GM23248 (cell line): ENCODE measurements at regions not wholly inside any gene's neighbourhood (a gene's known extent, or its start where the extent isn't known, plus 50 kb on each side); places are given as distances from the start of the nearest gene placed in this dataset.
"Not testable (repeated sequence)": the region's sequence is repeated elsewhere in the genome, so short reads cannot be mapped to it uniquely, and the experiment has no call there.

Experiments used
- DNase-seq: peaks from one replicate; pipeline ENCODE4 v3.0.0-alpha.2; 2015
- H2AFZ ChIP-seq: fragments of 200-600 bp; sonication (generic); 2 replicates; pipeline ENCODE4 v1.6.1; 2016; ENCODE audit warnings: antibody characterized with exemption
- H3F3A ChIP-seq: fragments of 200-600 bp; sonication (generic); 2 replicates; pipeline ENCODE4 v1.6.1; 2016; ENCODE audit warnings: mild to moderate bottlenecking, antibody characterized with exemption, mixed run types; ENCODE audit not compliant: insufficient read depth
- H3K27ac ChIP-seq: fragments of 200-600 bp; sonication (generic); 2 replicates; pipeline ENCODE4 v1.5.1; 2016; ENCODE audit warnings: mild to moderate bottlenecking
- H3K27me3 ChIP-seq: fragments of 200-600 bp; sonication (generic); replicated peaks from 2 replicates; pipeline ENCODE4 v1.6.1; 2016; ENCODE audit warnings: mild to moderate bottlenecking; ENCODE audit not compliant: insufficient read depth
- H3K36me3 ChIP-seq: fragments of 200-600 bp; sonication (generic); 2 replicates; pipeline ENCODE4 v1.6.1; 2016; ENCODE audit warnings: low read depth, mild to moderate bottlenecking
- H3K4me1 ChIP-seq: fragments of 200-600 bp; sonication (generic); 2 replicates; pipeline ENCODE4 v1.6.1; 2016; ENCODE audit warnings: mild to moderate bottlenecking; ENCODE audit not compliant: insufficient read depth
- H3K4me2 ChIP-seq: fragments of 200-600 bp; sonication (generic); one replicate; pipeline ENCODE4 v1.6.1; 2016; ENCODE audit warnings: mild to moderate bottlenecking; ENCODE audit not compliant: unreplicated experiment
- H3K4me3 ChIP-seq: fragments of 200-600 bp; sonication (generic); 2 replicates; pipeline ENCODE4 v1.5.1; 2016; ENCODE audit warnings: mild to moderate bottlenecking
- H3K79me2 ChIP-seq: fragments of 200-600 bp; sonication (generic); 2 replicates; pipeline ENCODE4 v1.6.1; 2016; ENCODE audit warnings: mild to moderate bottlenecking; ENCODE audit not compliant: insufficient read depth
- H3K9ac ChIP-seq: fragments of 200-600 bp; sonication (generic); 2 replicates; pipeline ENCODE4 v1.6.1; 2016; ENCODE audit warnings: mild to moderate bottlenecking
- H3K9me2 ChIP-seq: fragments of 200-600 bp; sonication (generic); 2 replicates; pipeline ENCODE4 v1.6.1; 2016; ENCODE audit warnings: mixed run types, mild to moderate bottlenecking, moderate library complexity; ENCODE audit not compliant: insufficient read depth
- H3K9me3 ChIP-seq: fragments of 200-600 bp; sonication (generic); one replicate; pipeline ENCODE4 v1.6.1; 2017; ENCODE audit warnings: low read depth
- H4K20me1 ChIP-seq: fragments of 200-600 bp; sonication (generic); 2 replicates; pipeline ENCODE4 v1.6.0; 2016; ENCODE audit not compliant: insufficient read depth
- EZH2 ChIP-seq: fragments of 200-600 bp; sonication (generic); IDR thresholded peaks from 2 replicates; pipeline ENCODE4 v1.6.1; 2018; ENCODE audit warnings: antibody characterized with exemption, mild to moderate bottlenecking; ENCODE audit not compliant: insufficient read depth, poor library complexity, severe bottlenecking
- EZH2phosphoT487 ChIP-seq: fragments of 200-600 bp; sonication (generic); IDR thresholded peaks from 2 replicates; pipeline ENCODE4 v1.6.1; 2018; ENCODE audit warnings: antibody characterized with exemption, moderate library complexity, mild to moderate bottlenecking, low read depth; ENCODE audit not compliant: insufficient read depth
- WGBS, 2 experiments: methylation state at CpG; one replicate each; pipeline ENCODE4 v1.1.6; 2015 to 2017; ENCODE audit warnings: low lambda C conversion rate in 2 of 2, low coverage in 1 of 2; ENCODE audit errors: missing lambda C conversion rate in 2 of 2; 5-methylcytosine and 5-hydroxymethylcytosine counted together
- in situ Hi-C: fragments of 300-500 bp; cut with MboI; formaldehyde crosslinking; loops from 2 replicates; pipeline ENCODE4 v1.15.0; 2020

GRCh38 chr3:103866113-103866512 is 1431.3 kb downstream of the ZPLD1 start:
- Histone ChIP-seq H4K20me1 (no peaks in the 10 kb centered on the region), H2AFZ (no peak overlapping the region), H3K27me3 (no peaks in the 10 kb centered on the region), H3F3A (no peaks in the 10 kb centered on the region), H3K4me1 (no peaks in the 10 kb centered on the region), H3K9me2 (no peaks in the 10 kb centered on the region), H3K79me2 (no peaks in the 10 kb centered on the region), H3K9me3 (no peaks in the 10 kb centered on the region), H3K4me2 (no peak overlapping the region), H3K4me3 (no peak overlapping the region), H3K27ac (no peak overlapping the region), H3K36me3 (no peaks in the 10 kb centered on the region), H3K9ac (no peak overlapping the region)
- 43 to 58% methylated on average over 3 of the region's 3 CpGs for WGBS, 2 experiments
- no peak for DNase-seq
- in situ Hi-C loops: no loop called here
- TF ChIP-seq EZH2: no peak
- no peak for TF ChIP-seq EZH2phosphoT487

- Histone ChIP-seq H2AFZ (no peak overlapping the region), H3K36me3 (no peaks in the 10 kb centered on the region), H3K79me2 (no peaks in the 10 kb centered on the region), H3K9me3 (no peaks in the 10 kb centered on the region), H3K27ac (no peak overlapping the region), H4K20me1 (no peaks in the 10 kb centered on the region), H3K4me2 (no peak overlapping the region), H3K9me2 (no peaks in the 10 kb centered on the region), H3K4me1 (no peaks in the 10 kb centered on the region), H3F3A (no peaks in the 10 kb centered on the region), H3K4me3 (no peak overlapping the region), H3K9ac (no peak overlapping the region), H3K27me3 (no peaks in the 10 kb centered on the region)
- in situ Hi-C loops: no loop called here
- TF ChIP-seq EZH2phosphoT487 (no peak), EZH2 (no peak)
- DNase-seq: no peak
Measured at GRCh38 chr3:103873021-103873420, 1438.2 kb downstream of the ZPLD1 start.

- H3K27me3 ChIP-seq: no peaks in the 10 kb centered on the region
- in situ Hi-C loops: no loop called here
- H2AFZ ChIP-seq: no peak overlapping the region
- no peak overlapping the region for H3K4me2 ChIP-seq
- no peaks in the 10 kb centered on the region for H3K9me2 ChIP-seq
- no peaks in the 10 kb centered on the region for H3K9me3 ChIP-seq
- no peaks in the 10 kb centered on the region for H3K79me2 ChIP-seq
- no peak overlapping the region for H3K4me3 ChIP-seq
- no peak for TF ChIP-seq EZH2
- TF ChIP-seq EZH2phosphoT487: no peak
- no peak overlapping the region for H3K27ac ChIP-seq
- no peaks in the 10 kb centered on the region for H4K20me1 ChIP-seq
- DNase-seq: no peak
- H3K36me3 ChIP-seq: no peaks in the 10 kb centered on the region
- no peaks in the 10 kb centered on the region for H3F3A ChIP-seq
- 35 to 43% methylated on average over 2 of the region's 2 CpGs for WGBS, 2 experiments
- H3K9ac ChIP-seq: no peak overlapping the region
- H3K4me1 ChIP-seq: no peaks in the 10 kb centered on the region
Measured at GRCh38 chr3:103873897-103874545, 1439.2 kb downstream of the ZPLD1 start.

GRCh38 chr3:103881809-103882208 is 1447.0 kb downstream of the ZPLD1 start:
- not testable (repeated sequence) for H3K9me2 ChIP-seq

GRCh38 chr3:103889675-103890074 is 1454.9 kb downstream of the ZPLD1 start:
- Histone ChIP-seq H3K36me3 (no peaks in the 10 kb centered on the region), H3K27me3 (no peaks in the 10 kb centered on the region), H3K79me2 (no peaks in the 10 kb centered on the region), H3K4me1 (no peaks in the 10 kb centered on the region), H3F3A (no peaks in the 10 kb centered on the region), H3K9me2 (no peaks in the 10 kb centered on the region), H3K4me2 (no peak overlapping the region), H3K9ac (no peak overlapping the region), H3K4me3 (no peak overlapping the region), H3K27ac (no peak overlapping the region), H4K20me1 (no peaks in the 10 kb centered on the region), H3K9me3 (peaks cover 3% of the 10 kb centered on the region), H2AFZ (no peak overlapping the region)
- no peak for DNase-seq
- 27 to 33% methylated on average over 1 of the region's 1 CpG for WGBS, 2 experiments
- TF ChIP-seq EZH2phosphoT487 (no peak), EZH2 (no peak)
- in situ Hi-C loops: no loop called here

More at GRCh38 chr3:103881809-103882208, 1447.0 kb downstream of the ZPLD1 start:
- H3K27ac ChIP-seq, H3F3A ChIP-seq, H3K9ac ChIP-seq, H3K4me3 ChIP-seq, in situ Hi-C loops, H2AFZ ChIP-seq, H3K9me3 ChIP-seq, H3K27me3 ChIP-seq, DNase-seq, H3K36me3 ChIP-seq, H3K4me1 ChIP-seq, H3K4me2 ChIP-seq, H3K79me2 ChIP-seq, H4K20me1 ChIP-seq: not testable (repeated sequence)
